Smooth muscle cell (in vitro differentiated cells): ENCODE measurements at regions not wholly inside any gene's neighbourhood (a gene's known extent, or its start where the extent isn't known, plus 50 kb on each side); places are given as distances from the start of the nearest gene placed in this dataset.

Experiments
- DNase-seq: peaks from one replicate; lab custom pipeline; 2025; ENCODE audit not compliant: unreplicated experiment; lab: John Stamatoyannopoulos, UW
- H2AFZ ChIP-seq: fragments of 200-600 bp; sonication (generic); 2 replicates; pipeline ENCODE4 v1.6.0; 2016; ENCODE audit warnings: antibody characterized with exemption, low read depth, mild to moderate bottlenecking
- H3F3A ChIP-seq: fragments of 200-600 bp; sonication (generic); 2 replicates; pipeline ENCODE4 v1.6.0; 2017; ENCODE audit warnings: antibody characterized with exemption, low read depth
- H3K27ac ChIP-seq: fragments of 200-600 bp; sonication (generic); 2 replicates; pipeline ENCODE4 v1.5.1; 2016; ENCODE audit warnings: low read depth, mild to moderate bottlenecking
- H3K27me3 ChIP-seq: fragments of 200-600 bp; sonication (generic); 2 replicates; pipeline ENCODE4 v1.6.1; 2016; ENCODE audit warnings: low read depth, mild to moderate bottlenecking
- H3K36me3 ChIP-seq: fragments of 200-600 bp; sonication (generic); 2 replicates; pipeline ENCODE4 v1.5.1; 2016; ENCODE audit warnings: low read depth
- H3K4me1 ChIP-seq: fragments of 200-600 bp; sonication (generic); 2 replicates; pipeline ENCODE4 v1.5.1; 2016; ENCODE audit warnings: low read depth
- H3K4me2 ChIP-seq: fragments of 200-600 bp; sonication (generic); 2 replicates; pipeline ENCODE4 v1.6.0; 2016; ENCODE audit warnings: mild to moderate bottlenecking
- H3K4me3 ChIP-seq: fragments of 200-600 bp; sonication (generic); 2 replicates; pipeline ENCODE4 v1.5.1; 2016; ENCODE audit warnings: mild to moderate bottlenecking
- H3K79me2 ChIP-seq: fragments of 200-600 bp; sonication (generic); 2 replicates; pipeline ENCODE4 v1.6.0; 2016; ENCODE audit warnings: low read depth, mild to moderate bottlenecking
- H3K9ac ChIP-seq: fragments of 200-600 bp; sonication (generic); 2 replicates; pipeline ENCODE4 v1.6.0; 2016; ENCODE audit warnings: low read depth
- H3K9me3 ChIP-seq: fragments of 200-600 bp; sonication (generic); replicated peaks from 2 replicates; pipeline ENCODE4 v1.5.1; 2016; ENCODE audit warnings: low read depth
- H4K20me1 ChIP-seq: fragments of 200-600 bp; sonication (generic); 2 replicates; pipeline ENCODE4 v1.6.0; 2016; ENCODE audit warnings: low read depth
- WGBS: methylation state at CpG from one replicate; pipeline ENCODE4 v1.1.7; 2016; ENCODE audit warnings: low lambda C conversion rate; 5-methylcytosine and 5-hydroxymethylcytosine counted together
- TF ChIP-seq, protein P1 (sequence below): fragments of 200-600 bp; sonication (generic); IDR thresholded peaks from 2 replicates; pipeline ENCODE4 v1.5.1; 2017; ENCODE audit warnings: borderline replicate concordance, mild to moderate bottlenecking, antibody characterized with exemption; ENCODE audit not compliant: insufficient read depth, poor library complexity, severe bottlenecking

DNA sequence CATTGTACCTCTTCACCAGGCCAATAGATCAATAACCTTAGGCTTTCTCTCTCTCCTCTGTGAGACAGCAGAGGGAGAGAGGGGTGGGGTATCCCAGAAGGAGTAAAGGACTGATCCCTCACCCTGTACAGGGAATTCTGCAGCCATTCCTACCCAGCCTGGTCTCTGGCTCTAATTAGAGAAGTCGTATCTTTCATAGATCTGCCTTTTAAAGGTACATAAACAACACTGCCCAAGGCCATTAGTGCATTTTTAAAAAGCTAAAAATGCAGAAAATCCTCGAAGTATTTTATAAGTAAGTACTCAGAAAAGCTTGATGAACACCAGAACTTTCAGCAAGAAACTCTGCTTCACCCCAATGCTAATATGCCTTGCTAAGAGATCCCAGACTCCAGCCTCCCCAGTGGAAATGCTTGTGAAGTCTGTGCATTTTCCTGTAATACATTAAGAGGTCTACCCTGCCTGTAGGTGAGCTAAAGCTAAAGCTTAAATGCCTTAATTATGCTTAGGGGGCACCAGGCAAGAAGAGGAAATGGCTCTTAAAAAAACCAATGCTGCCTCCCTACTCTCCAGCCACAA, 200.0 kb upstream of the ANKRD55 start:
- H3K9me3 ChIP-seq: no peaks in the 10 kb centered on the region
- no peaks in the 10 kb centered on the region for H4K20me1 ChIP-seq
- H3K4me3 ChIP-seq: no peak overlapping the region
- H2AFZ ChIP-seq: no peak overlapping the region
- no peaks in the 10 kb centered on the region for H3K4me1 ChIP-seq
- H3K27me3 ChIP-seq: no peaks in the 10 kb centered on the region
- no peaks in the 10 kb centered on the region for H3F3A ChIP-seq
- no peak for DNase-seq
- TF ChIP-seq, protein P1, sequence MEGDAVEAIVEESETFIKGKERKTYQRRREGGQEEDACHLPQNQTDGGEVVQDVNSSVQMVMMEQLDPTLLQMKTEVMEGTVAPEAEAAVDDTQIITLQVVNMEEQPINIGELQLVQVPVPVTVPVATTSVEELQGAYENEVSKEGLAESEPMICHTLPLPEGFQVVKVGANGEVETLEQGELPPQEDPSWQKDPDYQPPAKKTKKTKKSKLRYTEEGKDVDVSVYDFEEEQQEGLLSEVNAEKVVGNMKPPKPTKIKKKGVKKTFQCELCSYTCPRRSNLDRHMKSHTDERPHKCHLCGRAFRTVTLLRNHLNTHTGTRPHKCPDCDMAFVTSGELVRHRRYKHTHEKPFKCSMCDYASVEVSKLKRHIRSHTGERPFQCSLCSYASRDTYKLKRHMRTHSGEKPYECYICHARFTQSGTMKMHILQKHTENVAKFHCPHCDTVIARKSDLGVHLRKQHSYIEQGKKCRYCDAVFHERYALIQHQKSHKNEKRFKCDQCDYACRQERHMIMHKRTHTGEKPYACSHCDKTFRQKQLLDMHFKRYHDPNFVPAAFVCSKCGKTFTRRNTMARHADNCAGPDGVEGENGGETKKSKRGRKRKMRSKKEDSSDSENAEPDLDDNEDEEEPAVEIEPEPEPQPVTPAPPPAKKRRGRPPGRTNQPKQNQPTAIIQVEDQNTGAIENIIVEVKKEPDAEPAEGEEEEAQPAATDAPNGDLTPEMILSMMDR: no peak
- no peak overlapping the region for H3K27ac ChIP-seq
- H3K4me2 ChIP-seq: no peak overlapping the region
- H3K79me2 ChIP-seq: no peaks in the 10 kb centered on the region
- H3K9ac ChIP-seq: no peak overlapping the region
- 42% methylated on average over 2 of the region's 2 CpGs for WGBS
- H3K36me3 ChIP-seq: no peaks in the 10 kb centered on the region

DNA sequence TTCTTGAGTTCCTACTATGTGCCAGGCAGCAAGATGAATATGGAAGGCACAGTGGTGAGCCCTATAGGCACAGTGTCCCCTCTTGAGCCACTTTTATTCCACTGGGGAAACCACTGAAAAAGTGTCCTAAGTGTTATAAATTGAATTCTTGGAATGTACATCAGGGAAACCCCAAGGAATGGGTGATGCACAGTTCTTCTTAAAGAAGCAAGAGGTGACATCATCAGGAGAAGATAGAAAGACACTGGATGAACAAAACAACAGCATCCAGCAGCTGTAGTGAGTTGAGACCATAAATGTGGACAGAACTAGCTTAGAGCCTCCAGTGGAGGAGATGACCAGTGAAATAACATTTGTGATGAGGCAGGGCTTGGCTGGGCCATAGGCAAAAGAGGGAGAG, 199.2 kb upstream of the ANKRD55 start:
- DNase-seq: no peak
- Histone ChIP-seq H3K9me3 (no peaks in the 10 kb centered on the region), H3K4me1 (no peaks in the 10 kb centered on the region), H4K20me1 (no peaks in the 10 kb centered on the region), H3K27ac (no peak overlapping the region), H3K79me2 (no peaks in the 10 kb centered on the region), H2AFZ (no peak overlapping the region), H3K4me3 (no peak overlapping the region), H3F3A (no peaks in the 10 kb centered on the region), H3K9ac (no peak overlapping the region), H3K4me2 (no peak overlapping the region), H3K27me3 (no peaks in the 10 kb centered on the region), H3K36me3 (no peaks in the 10 kb centered on the region)
- TF ChIP-seq, protein P1: no peak

DNA sequence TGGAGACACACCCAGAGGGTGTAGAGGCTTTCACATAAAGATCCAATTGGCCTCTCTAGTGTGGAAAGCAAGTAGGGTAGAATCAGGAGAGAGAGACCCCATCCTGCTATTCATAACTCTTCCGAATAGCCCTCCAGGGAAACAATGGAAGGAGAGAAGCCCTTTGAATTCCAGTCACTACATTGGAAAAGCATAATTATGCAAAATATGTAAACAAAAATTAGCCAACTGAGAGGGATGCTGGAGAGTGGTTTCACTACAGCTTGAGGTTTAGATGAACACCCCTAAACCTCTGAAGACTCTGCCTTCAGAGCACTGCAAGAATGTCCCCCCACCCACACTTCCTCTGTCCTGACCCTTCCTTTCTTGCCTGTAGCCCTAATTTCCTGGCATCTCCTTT, 197.3 kb upstream of the ANKRD55 start:
- Histone ChIP-seq H3K27ac (no peak overlapping the region), H3K27me3 (no peaks in the 10 kb centered on the region), H2AFZ (no peak overlapping the region), H3K9ac (no peak overlapping the region), H3K9me3 (no peaks in the 10 kb centered on the region), H3K4me1 (no peaks in the 10 kb centered on the region), H3K79me2 (no peaks in the 10 kb centered on the region), H3F3A (no peaks in the 10 kb centered on the region), H3K4me2 (no peak overlapping the region), H3K4me3 (no peak overlapping the region), H4K20me1 (no peaks in the 10 kb centered on the region), H3K36me3 (no peaks in the 10 kb centered on the region)
- no peak for DNase-seq
- 96% methylated on average over 1 of the region's 1 CpG for WGBS
- TF ChIP-seq, protein P1: no peak

DNA sequence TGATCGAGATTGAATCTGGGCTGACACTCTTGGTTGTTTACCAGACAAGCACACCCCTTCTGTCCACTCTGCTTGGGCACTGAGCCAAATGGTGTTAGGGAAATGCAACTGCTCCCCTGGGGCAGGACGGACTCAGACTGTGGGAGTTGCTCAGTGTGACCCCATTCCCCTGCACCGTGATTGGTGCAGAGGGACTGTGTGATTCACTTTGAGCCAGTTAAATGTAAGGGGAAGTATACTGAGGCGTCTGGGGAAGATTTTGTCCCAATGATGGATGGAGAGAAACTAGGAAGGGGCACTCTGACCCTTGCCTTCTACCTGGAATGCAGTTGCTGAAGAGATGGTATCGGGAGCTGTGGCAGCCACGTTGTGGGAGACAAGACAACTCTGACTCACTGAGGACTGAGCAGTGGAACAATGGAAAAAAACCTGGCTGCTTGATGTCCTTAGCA, 196.0 kb upstream of the ANKRD55 start:
- H3K27me3 ChIP-seq: no peaks in the 10 kb centered on the region
- H3F3A ChIP-seq: no peaks in the 10 kb centered on the region
- no peaks in the 10 kb centered on the region for H3K79me2 ChIP-seq
- TF ChIP-seq, protein P1: no peak
- H3K27ac ChIP-seq: no peak overlapping the region
- H3K4me1 ChIP-seq: no peaks in the 10 kb centered on the region
- no peak for DNase-seq
- H3K4me3 ChIP-seq: no peak overlapping the region
- H4K20me1 ChIP-seq: no peaks in the 10 kb centered on the region
- no peak overlapping the region for H3K9ac ChIP-seq
- no peak overlapping the region for H3K4me2 ChIP-seq
- H3K36me3 ChIP-seq: no peaks in the 10 kb centered on the region
- WGBS: 65% methylated on average over 6 of the region's 6 CpGs
- H2AFZ ChIP-seq: peak overlapping the region; percentile 35
- no peaks in the 10 kb centered on the region for H3K9me3 ChIP-seq
